ENCODE measurements at regions not wholly inside any gene's neighbourhood (a gene's known extent, or its start where the extent isn't known, plus 50 kb on each side); places are given as distances from the start of the nearest gene placed in this dataset.

DNA sequence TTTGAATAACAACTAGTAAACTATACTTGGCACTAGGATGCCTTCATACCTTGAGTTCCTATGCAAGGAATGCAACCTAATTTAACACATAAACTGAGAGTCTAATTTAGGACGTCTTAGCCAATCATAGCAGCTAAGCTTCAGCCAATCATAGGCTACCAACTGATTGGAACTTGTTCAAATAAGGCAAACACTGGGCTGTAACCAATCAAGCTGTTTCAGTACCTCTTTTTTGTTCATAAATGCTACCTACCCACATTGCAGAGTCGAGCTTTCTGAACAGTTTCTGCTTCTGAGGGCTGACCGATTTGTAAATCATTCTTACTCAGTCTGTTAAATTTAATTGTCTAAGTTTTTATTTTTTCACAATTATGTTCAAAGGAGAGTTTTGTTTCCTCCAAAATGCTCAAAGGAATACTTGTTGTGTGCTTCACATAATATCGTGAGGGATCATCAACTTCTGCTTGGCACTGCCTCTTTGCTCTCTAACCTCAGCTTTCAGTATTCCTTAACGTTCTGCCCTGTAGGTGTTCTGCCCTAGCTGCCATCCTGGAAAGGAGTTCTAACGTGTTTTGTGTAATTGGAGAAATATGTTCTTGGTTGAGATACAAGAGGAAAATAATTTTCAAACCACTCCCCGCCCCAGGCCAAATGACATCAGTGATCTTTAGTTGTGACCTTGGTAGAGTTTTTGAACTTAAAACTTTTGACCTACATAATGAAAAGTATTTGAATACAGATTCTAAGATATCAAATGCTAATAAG, 380.4 kb upstream of the MIS18BP1 start:
- no peaks in the 10 kb centered on the region for H3K27me3 ChIP-seq (ENCODE audit: insufficient read depth, low read length, poor library complexity)

DNA sequence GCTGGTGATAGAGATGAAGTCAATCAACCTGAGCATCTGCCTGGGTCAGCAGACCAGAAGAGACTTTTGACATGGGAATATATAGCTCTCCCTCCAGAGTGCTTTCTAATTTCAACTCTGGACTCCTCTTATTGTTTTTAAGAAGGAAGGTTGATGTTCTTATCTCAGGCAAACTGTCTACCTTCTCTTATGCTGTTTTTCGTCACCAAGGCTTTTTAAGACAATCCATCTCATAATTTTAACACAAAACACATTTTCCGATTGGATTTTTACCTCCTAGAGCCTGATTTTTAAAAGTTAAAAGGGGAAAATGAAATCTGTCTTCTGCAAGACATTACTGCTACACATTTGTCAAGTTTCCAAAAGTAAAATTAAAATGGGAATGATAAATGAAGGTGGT, 368.7 kb upstream of the MIS18BP1 start:
- H3K27ac ChIP-seq (ENCODE audit: low read length): no peak overlapping the region
- no peak for DNase-seq
- H2AFZ ChIP-seq (ENCODE audit: low read depth, low read length): no peak overlapping the region
- H3K9ac ChIP-seq (ENCODE audit: low read depth, low read length): no peak overlapping the region
- H3K4me2 ChIP-seq (ENCODE audit: insufficient read depth, low read length): no peak overlapping the region
- no peaks in the 10 kb centered on the region for H3K79me2 ChIP-seq (ENCODE audit: insufficient read depth, low read length)
- H3K4me1 ChIP-seq (ENCODE audit: insufficient read depth, low read length): no peaks in the 10 kb centered on the region
- H3K9me3 ChIP-seq (ENCODE audit: insufficient read depth, low read length, severe bottlenecking): no peaks in the 10 kb centered on the region
- H3K27me3 ChIP-seq (ENCODE audit: insufficient read depth, low read length, poor library complexity): no peaks in the 10 kb centered on the region
- no peaks in the 10 kb centered on the region for H3K36me3 ChIP-seq (ENCODE audit: insufficient read depth, low read length)
- H4K20me1 ChIP-seq (ENCODE audit: insufficient read depth, low read length): no peaks in the 10 kb centered on the region
- no peak for TF ChIP-seq EZH2 (IDR thresholded peaks at IDR 0.05; ENCODE audit: borderline replicate concordance, low read depth, low read length, severe bottlenecking)
- TF ChIP-seq, protein P1, sequence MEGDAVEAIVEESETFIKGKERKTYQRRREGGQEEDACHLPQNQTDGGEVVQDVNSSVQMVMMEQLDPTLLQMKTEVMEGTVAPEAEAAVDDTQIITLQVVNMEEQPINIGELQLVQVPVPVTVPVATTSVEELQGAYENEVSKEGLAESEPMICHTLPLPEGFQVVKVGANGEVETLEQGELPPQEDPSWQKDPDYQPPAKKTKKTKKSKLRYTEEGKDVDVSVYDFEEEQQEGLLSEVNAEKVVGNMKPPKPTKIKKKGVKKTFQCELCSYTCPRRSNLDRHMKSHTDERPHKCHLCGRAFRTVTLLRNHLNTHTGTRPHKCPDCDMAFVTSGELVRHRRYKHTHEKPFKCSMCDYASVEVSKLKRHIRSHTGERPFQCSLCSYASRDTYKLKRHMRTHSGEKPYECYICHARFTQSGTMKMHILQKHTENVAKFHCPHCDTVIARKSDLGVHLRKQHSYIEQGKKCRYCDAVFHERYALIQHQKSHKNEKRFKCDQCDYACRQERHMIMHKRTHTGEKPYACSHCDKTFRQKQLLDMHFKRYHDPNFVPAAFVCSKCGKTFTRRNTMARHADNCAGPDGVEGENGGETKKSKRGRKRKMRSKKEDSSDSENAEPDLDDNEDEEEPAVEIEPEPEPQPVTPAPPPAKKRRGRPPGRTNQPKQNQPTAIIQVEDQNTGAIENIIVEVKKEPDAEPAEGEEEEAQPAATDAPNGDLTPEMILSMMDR (IDR thresholded peaks at IDR 0.05; ENCODE audit: borderline replicate concordance, extremely low read depth, low read length, poor library complexity, severe bottlenecking): no peak
- H3K4me3 ChIP-seq (ENCODE audit: low read depth in 1 of 2, low read length in 2 of 2): no peak overlapping the region
- no peak for ATAC-seq (ENCODE audit: insufficient read depth, low read depth)

More for the DNA sequence above, 380.4 kb upstream of the MIS18BP1 start:
- no peak overlapping the region for H2AFZ ChIP-seq (ENCODE audit: low read depth, low read length)
- no peak overlapping the region for H3K9ac ChIP-seq (ENCODE audit: low read depth, low read length)
- no peak overlapping the region for H3K27ac ChIP-seq (ENCODE audit: low read length)
- TF ChIP-seq EZH2 (IDR thresholded peaks at IDR 0.05; ENCODE audit: borderline replicate concordance, low read depth, low read length, severe bottlenecking): no peak
- TF ChIP-seq, protein P1 (IDR thresholded peaks at IDR 0.05; ENCODE audit: borderline replicate concordance, extremely low read depth, low read length, poor library complexity, severe bottlenecking): no peak
- no peak overlapping the region for H3K4me3 ChIP-seq (ENCODE audit: low read depth in 1 of 2, low read length in 2 of 2)
- no peaks in the 10 kb centered on the region for H3K79me2 ChIP-seq (ENCODE audit: insufficient read depth, low read length)
- no peaks in the 10 kb centered on the region for H3K9me3 ChIP-seq (ENCODE audit: insufficient read depth, low read length, severe bottlenecking)
- ATAC-seq (ENCODE audit: insufficient read depth, low read depth): no peak
- no peak overlapping the region for H3K4me2 ChIP-seq (ENCODE audit: insufficient read depth, low read length)
- H4K20me1 ChIP-seq (ENCODE audit: insufficient read depth, low read length): no peaks in the 10 kb centered on the region
- no peaks in the 10 kb centered on the region for H3K36me3 ChIP-seq (ENCODE audit: insufficient read depth, low read length)
- H3K4me1 ChIP-seq (ENCODE audit: insufficient read depth, low read length): no peaks in the 10 kb centered on the region
- DNase-seq: no peak

DNA sequence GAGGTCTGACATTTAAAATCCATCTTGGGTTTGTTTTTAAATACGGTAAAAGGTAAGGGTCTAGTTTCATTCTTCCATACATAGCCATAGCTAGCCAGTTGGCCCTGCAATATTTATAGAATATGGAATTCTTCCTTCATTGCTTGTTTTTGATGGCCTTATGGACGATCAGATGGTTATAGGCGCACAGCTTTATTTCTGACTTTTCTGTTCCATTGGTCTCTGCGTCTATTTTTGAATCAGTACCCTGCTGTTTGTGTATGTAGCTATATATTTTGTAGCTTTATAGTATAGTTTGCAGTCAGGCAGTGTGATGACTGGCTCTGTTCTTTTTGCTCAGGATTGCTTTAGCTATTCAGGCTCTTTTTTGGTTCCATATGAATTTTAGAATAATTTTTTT, 366.8 kb upstream of the MIS18BP1 start:
- TF ChIP-seq, protein P1 (IDR thresholded peaks at IDR 0.05; ENCODE audit: borderline replicate concordance, extremely low read depth, low read length, poor library complexity, severe bottlenecking): no peak
- TF ChIP-seq EZH2 (IDR thresholded peaks at IDR 0.05; ENCODE audit: borderline replicate concordance, low read depth, low read length, severe bottlenecking): no peak
- H3K27ac ChIP-seq (ENCODE audit: low read length): no peak overlapping the region
- H3K9ac ChIP-seq (ENCODE audit: low read depth, low read length): no peak overlapping the region
- no peak overlapping the region for H3K4me2 ChIP-seq (ENCODE audit: insufficient read depth, low read length)
- no peak overlapping the region for H2AFZ ChIP-seq (ENCODE audit: low read depth, low read length)
- no peaks in the 10 kb centered on the region for H3K36me3 ChIP-seq (ENCODE audit: insufficient read depth, low read length)
- no peaks in the 10 kb centered on the region for H3K4me1 ChIP-seq (ENCODE audit: insufficient read depth, low read length)
- no peak for DNase-seq
- no peaks in the 10 kb centered on the region for H3K27me3 ChIP-seq (ENCODE audit: insufficient read depth, low read length, poor library complexity)
- no peaks in the 10 kb centered on the region for H3K9me3 ChIP-seq (ENCODE audit: insufficient read depth, low read length, severe bottlenecking)
- H4K20me1 ChIP-seq (ENCODE audit: insufficient read depth, low read length): no peaks in the 10 kb centered on the region
- ATAC-seq (ENCODE audit: insufficient read depth, low read depth): no peak
- H3K79me2 ChIP-seq (ENCODE audit: insufficient read depth, low read length): no peaks in the 10 kb centered on the region
- H3K4me3 ChIP-seq (ENCODE audit: low read depth in 1 of 2, low read length in 2 of 2): no peak overlapping the region
